AG04450 (cell line): ENCODE measurements at regions not wholly inside any gene's neighbourhood (a gene's known extent, or its start where the extent isn't known, plus 50 kb on each side); places are given as distances from the start of the nearest gene placed in this dataset.

Experiments used
- CTCF ChIA-PET: fragments of 300-600, 350-600 bp; formaldehyde crosslinking; extraction: SDS; loops from one replicate; lab custom pipeline; 2022; ENCODE audit warnings: antibody characterized with exemption, inconsistent platforms; lab: Charles Lee
- POLR2A ChIA-PET: fragments of 350-600 bp; formaldehyde crosslinking; extraction: SDS; loops from one replicate; lab custom pipeline; 2021; ENCODE audit warnings: antibody characterized with exemption, inconsistent platforms; lab: Yijun Ruan, JAX
- DNase-seq: peaks from one replicate; pipeline ENCODE4 v3.0.0-alpha.2; 2011; ENCODE audit warnings: low read depth, low spot score
- H3K27ac ChIP-seq: one replicate; pipeline ENCODE4 v1.5.1; 2012; ENCODE audit warnings: low read depth, low read length, control low read depth
- H3K27me3 ChIP-seq: one replicate; pipeline ENCODE4 v1.6.0; 2012; ENCODE audit warnings: low read length; ENCODE audit not compliant: control insufficient read depth, insufficient read depth
- H3K4me3 ChIP-seq: 2 replicates; pipeline ENCODE4 v1.5.1; 2011; ENCODE audit warnings: mild to moderate bottlenecking, low read depth, low read length, control low read depth
- H3K9me3 ChIP-seq: 2 replicates; pipeline ENCODE4 v1.5.1; 2012; ENCODE audit warnings: low read length; ENCODE audit not compliant: control insufficient read depth, insufficient read depth
- TF ChIP-seq, protein P1 (sequence below): IDR thresholded peaks from 2 replicates; pipeline ENCODE4 v1.5.1; 2011; ENCODE audit warnings: low read depth, low read length, control low read depth, inconsistent platforms

GRCh38 chr13:85896516-85897450 is 97.6 kb upstream of the SLITRK6 start:
- ChIA-PET CTCF (no interaction called here), POLR2A (no interaction called here)

GRCh38 chr13:85887406-85887805 is 88.2 kb upstream of the SLITRK6 start:
- no peaks in the 10 kb centered on the region for H3K9me3 ChIP-seq
- TF ChIP-seq, protein P1, sequence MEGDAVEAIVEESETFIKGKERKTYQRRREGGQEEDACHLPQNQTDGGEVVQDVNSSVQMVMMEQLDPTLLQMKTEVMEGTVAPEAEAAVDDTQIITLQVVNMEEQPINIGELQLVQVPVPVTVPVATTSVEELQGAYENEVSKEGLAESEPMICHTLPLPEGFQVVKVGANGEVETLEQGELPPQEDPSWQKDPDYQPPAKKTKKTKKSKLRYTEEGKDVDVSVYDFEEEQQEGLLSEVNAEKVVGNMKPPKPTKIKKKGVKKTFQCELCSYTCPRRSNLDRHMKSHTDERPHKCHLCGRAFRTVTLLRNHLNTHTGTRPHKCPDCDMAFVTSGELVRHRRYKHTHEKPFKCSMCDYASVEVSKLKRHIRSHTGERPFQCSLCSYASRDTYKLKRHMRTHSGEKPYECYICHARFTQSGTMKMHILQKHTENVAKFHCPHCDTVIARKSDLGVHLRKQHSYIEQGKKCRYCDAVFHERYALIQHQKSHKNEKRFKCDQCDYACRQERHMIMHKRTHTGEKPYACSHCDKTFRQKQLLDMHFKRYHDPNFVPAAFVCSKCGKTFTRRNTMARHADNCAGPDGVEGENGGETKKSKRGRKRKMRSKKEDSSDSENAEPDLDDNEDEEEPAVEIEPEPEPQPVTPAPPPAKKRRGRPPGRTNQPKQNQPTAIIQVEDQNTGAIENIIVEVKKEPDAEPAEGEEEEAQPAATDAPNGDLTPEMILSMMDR: no peak
- CTCF ChIA-PET: no interaction called here
- DNase-seq: no peak
- POLR2A ChIA-PET: no interaction called here
- no peaks in the 10 kb centered on the region for H3K27me3 ChIP-seq
- H3K4me3 ChIP-seq: no peak overlapping the region
- H3K27ac ChIP-seq: no peak overlapping the region

More at GRCh38 chr13:85896516-85897450, 97.6 kb upstream of the SLITRK6 start:
- no peaks in the 10 kb centered on the region for H3K9me3 ChIP-seq
- no peak overlapping the region for H3K4me3 ChIP-seq
- no peaks in the 10 kb centered on the region for H3K27me3 ChIP-seq
- DNase-seq: no peak
- TF ChIP-seq, protein P1: peak; percentile 43
- H3K27ac ChIP-seq: no peak overlapping the region

GRCh38 chr13:85879014-85879413 is 79.8 kb upstream of the SLITRK6 start:
- Histone ChIP-seq H3K27ac (no peak overlapping the region), H3K27me3 (no peaks in the 10 kb centered on the region), H3K9me3 (no peaks in the 10 kb centered on the region), H3K4me3 (no peak overlapping the region)
- DNase-seq: no peak
- POLR2A ChIA-PET: no interaction called here
- CTCF ChIA-PET: no interaction called here
- TF ChIP-seq, protein P1: no peak

- peak; percentile 3 for DNase-seq
- TF ChIP-seq, protein P1: peak; percentile 69
- no peaks in the 10 kb centered on the region for H3K9me3 ChIP-seq
- H3K27ac ChIP-seq: no peak overlapping the region
- no peaks in the 10 kb centered on the region for H3K27me3 ChIP-seq
- H3K4me3 ChIP-seq: no peak overlapping the region
- ChIA-PET POLR2A (no interaction called here), CTCF (interaction anchor here (0.5 to 1.7 kb wide), 11 partner anchors 8 to 1021 kb away, joined by 3 to 9 read pairs (median 3); no protein-coding TSS in a partner anchor)
Measured at GRCh38 chr13:85864963-85865530, 65.8 kb upstream of the SLITRK6 start.
